ENCODE measurements at regions not wholly inside any gene's neighbourhood (a gene's known extent, or its start where the extent isn't known, plus 50 kb on each side); places are given as distances from the start of the nearest gene placed in this dataset.

DNA sequence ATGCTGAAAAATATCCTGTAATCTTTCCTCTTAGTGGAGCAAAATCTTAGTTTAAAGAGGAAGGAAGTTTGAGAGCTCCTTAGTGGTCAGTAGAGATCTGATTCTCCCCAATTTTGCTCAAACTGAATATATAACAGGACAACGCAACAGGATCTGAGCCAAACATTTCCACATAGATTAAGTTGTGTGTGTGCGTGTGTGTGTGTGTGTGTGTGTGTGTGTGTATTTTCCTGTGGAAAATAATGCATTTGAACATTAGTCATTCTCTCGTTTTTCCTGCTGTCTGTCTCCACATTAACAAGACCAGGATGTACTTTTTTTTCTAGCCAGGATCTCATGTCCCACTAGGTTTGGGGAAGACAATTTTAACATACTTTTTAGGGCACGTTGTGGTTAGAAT is 312.1 kb upstream of the CDH18 start:
- Histone ChIP-seq H3K4me2 (ENCODE audit: low read length) (no peak overlapping the region), H3K27me3 (ENCODE audit: insufficient read depth, low read length) (no peaks in the 10 kb centered on the region), H3K36me3 (ENCODE audit: insufficient read depth, low read length) (no peaks in the 10 kb centered on the region), H2AFZ (ENCODE audit: low read depth, low read length) (no peak overlapping the region), H3K4me1 (ENCODE audit: insufficient read depth, low read length) (no peaks in the 10 kb centered on the region), H3K9me3 (ENCODE audit: insufficient read depth, low read depth, low read length) (no peaks in the 10 kb centered on the region), H3K9ac (ENCODE audit: low read length) (no peak overlapping the region), H3K4me3 (ENCODE audit: insufficient read depth, low read depth, low read length) (no peak overlapping the region), H3K79me2 (ENCODE audit: insufficient read depth, low read length) (no peaks in the 10 kb centered on the region), H3K27ac (ENCODE audit: low read depth, low read length) (no peak overlapping the region), H4K20me1 (ENCODE audit: insufficient read depth, low read length) (no peaks in the 10 kb centered on the region)
- Mint-ChIP-seq H3K4me3 (ENCODE audit: unreplicated experiment) (no peak overlapping the region), H3K9me3 (ENCODE audit: unreplicated experiment) (no peaks in the 10 kb centered on the region), H3K36me3 (ENCODE audit: low read depth, unreplicated experiment) (no peaks in the 10 kb centered on the region), H3K27ac (ENCODE audit: unreplicated experiment) (no peak overlapping the region), H3K4me1 (ENCODE audit: low read depth, unreplicated experiment) (no peaks in the 10 kb centered on the region), H3K27me3 (ENCODE audit: low read depth, unreplicated experiment) (no peaks in the 10 kb centered on the region)
- DNase-seq (ENCODE audit: low read depth) (no peak), FAIRE-seq (no peak)
- TF ChIP-seq EZH2 (IDR thresholded peaks at IDR 0.05; ENCODE audit: insufficient read depth, low read length): no peak
- TF ChIP-seq, protein P1, sequence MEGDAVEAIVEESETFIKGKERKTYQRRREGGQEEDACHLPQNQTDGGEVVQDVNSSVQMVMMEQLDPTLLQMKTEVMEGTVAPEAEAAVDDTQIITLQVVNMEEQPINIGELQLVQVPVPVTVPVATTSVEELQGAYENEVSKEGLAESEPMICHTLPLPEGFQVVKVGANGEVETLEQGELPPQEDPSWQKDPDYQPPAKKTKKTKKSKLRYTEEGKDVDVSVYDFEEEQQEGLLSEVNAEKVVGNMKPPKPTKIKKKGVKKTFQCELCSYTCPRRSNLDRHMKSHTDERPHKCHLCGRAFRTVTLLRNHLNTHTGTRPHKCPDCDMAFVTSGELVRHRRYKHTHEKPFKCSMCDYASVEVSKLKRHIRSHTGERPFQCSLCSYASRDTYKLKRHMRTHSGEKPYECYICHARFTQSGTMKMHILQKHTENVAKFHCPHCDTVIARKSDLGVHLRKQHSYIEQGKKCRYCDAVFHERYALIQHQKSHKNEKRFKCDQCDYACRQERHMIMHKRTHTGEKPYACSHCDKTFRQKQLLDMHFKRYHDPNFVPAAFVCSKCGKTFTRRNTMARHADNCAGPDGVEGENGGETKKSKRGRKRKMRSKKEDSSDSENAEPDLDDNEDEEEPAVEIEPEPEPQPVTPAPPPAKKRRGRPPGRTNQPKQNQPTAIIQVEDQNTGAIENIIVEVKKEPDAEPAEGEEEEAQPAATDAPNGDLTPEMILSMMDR (IDR thresholded peaks at IDR 0.05; ENCODE audit: insufficient read depth, low read depth, low read length): no peak

GRCh38 chr5:20294696-20295095 is 306.7 kb upstream of the CDH18 start:
- no peak overlapping the region for H3K9ac ChIP-seq (ENCODE audit: low read length)
- no peaks in the 10 kb centered on the region for H3K79me2 ChIP-seq (ENCODE audit: insufficient read depth, low read length)
- H3K4me2 ChIP-seq (ENCODE audit: low read length): no peak overlapping the region
- H3K27me3 ChIP-seq (ENCODE audit: insufficient read depth, low read length): no peaks in the 10 kb centered on the region
- H3K27me3 Mint-ChIP-seq (ENCODE audit: low read depth, unreplicated experiment): no peaks in the 10 kb centered on the region
- DNase-seq (ENCODE audit: low read depth): no peak
- H3K4me3 Mint-ChIP-seq (ENCODE audit: unreplicated experiment): no peak overlapping the region
- H3K27ac Mint-ChIP-seq (ENCODE audit: unreplicated experiment): no peak overlapping the region
- no peaks in the 10 kb centered on the region for H3K9me3 ChIP-seq (ENCODE audit: insufficient read depth, low read depth, low read length)
- no peaks in the 10 kb centered on the region for H3K4me1 ChIP-seq (ENCODE audit: insufficient read depth, low read length)
- H3K27ac ChIP-seq (ENCODE audit: low read depth, low read length): no peak overlapping the region
- H2AFZ ChIP-seq (ENCODE audit: low read depth, low read length): no peak overlapping the region
- H3K4me3 ChIP-seq (ENCODE audit: insufficient read depth, low read depth, low read length): no peak overlapping the region
- H4K20me1 ChIP-seq (ENCODE audit: insufficient read depth, low read length): no peaks in the 10 kb centered on the region
- no peak for FAIRE-seq
- no peaks in the 10 kb centered on the region for H3K36me3 Mint-ChIP-seq (ENCODE audit: low read depth, unreplicated experiment)
- TF ChIP-seq, protein P1 (IDR thresholded peaks at IDR 0.05; ENCODE audit: insufficient read depth, low read depth, low read length): no peak
- no peak for TF ChIP-seq EZH2 (IDR thresholded peaks at IDR 0.05; ENCODE audit: insufficient read depth, low read length)
- no peaks in the 10 kb centered on the region for H3K36me3 ChIP-seq (ENCODE audit: insufficient read depth, low read length)
- H3K4me1 Mint-ChIP-seq (ENCODE audit: low read depth, unreplicated experiment): no peaks in the 10 kb centered on the region
- no peaks in the 10 kb centered on the region for H3K9me3 Mint-ChIP-seq (ENCODE audit: unreplicated experiment)

DNA sequence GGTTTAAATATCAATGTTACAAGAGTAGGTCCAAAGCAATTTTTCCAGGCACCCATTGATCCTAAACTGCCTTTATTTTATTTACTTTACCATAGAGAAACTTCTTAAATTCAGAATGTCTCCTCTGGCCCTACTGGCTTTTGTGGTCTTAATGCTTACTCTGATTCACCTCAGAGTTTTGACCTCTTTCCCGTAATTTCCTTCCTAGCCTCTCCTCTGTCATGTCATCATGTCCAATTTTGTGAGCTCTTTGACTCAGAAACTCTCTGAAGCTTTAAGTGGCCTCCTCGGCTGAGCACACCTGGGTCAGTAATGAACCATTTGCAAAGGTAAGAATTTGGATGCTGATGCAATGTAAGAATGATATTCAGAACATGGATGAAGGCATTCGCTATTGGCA is 303.8 kb upstream of the CDH18 start:
- H3K4me3 ChIP-seq (ENCODE audit: insufficient read depth, low read depth, low read length): no peak overlapping the region
- H3K36me3 Mint-ChIP-seq (ENCODE audit: low read depth, unreplicated experiment): no peaks in the 10 kb centered on the region
- H3K4me2 ChIP-seq (ENCODE audit: low read length): no peak overlapping the region
- no peak overlapping the region for H3K27ac ChIP-seq (ENCODE audit: low read depth, low read length)
- H3K9me3 ChIP-seq (ENCODE audit: insufficient read depth, low read depth, low read length): no peaks in the 10 kb centered on the region
- no peak for FAIRE-seq
- no peaks in the 10 kb centered on the region for H4K20me1 ChIP-seq (ENCODE audit: insufficient read depth, low read length)
- no peaks in the 10 kb centered on the region for H3K4me1 ChIP-seq (ENCODE audit: insufficient read depth, low read length)
- no peak overlapping the region for H3K4me3 Mint-ChIP-seq (ENCODE audit: unreplicated experiment)
- H3K79me2 ChIP-seq (ENCODE audit: insufficient read depth, low read length): no peaks in the 10 kb centered on the region
- no peaks in the 10 kb centered on the region for H3K9me3 Mint-ChIP-seq (ENCODE audit: unreplicated experiment)
- no peaks in the 10 kb centered on the region for H3K27me3 ChIP-seq (ENCODE audit: insufficient read depth, low read length)
- H3K27ac Mint-ChIP-seq (ENCODE audit: unreplicated experiment): no peak overlapping the region
- TF ChIP-seq, protein P1 (IDR thresholded peaks at IDR 0.05; ENCODE audit: insufficient read depth, low read depth, low read length): no peak
- TF ChIP-seq EZH2 (IDR thresholded peaks at IDR 0.05; ENCODE audit: insufficient read depth, low read length): no peak
- H3K27me3 Mint-ChIP-seq (ENCODE audit: low read depth, unreplicated experiment): no peaks in the 10 kb centered on the region
- DNase-seq (ENCODE audit: low read depth): no peak
- H3K9ac ChIP-seq (ENCODE audit: low read length): no peak overlapping the region
- no peaks in the 10 kb centered on the region for H3K36me3 ChIP-seq (ENCODE audit: insufficient read depth, low read length)
- no peaks in the 10 kb centered on the region for H3K4me1 Mint-ChIP-seq (ENCODE audit: low read depth, unreplicated experiment)
- no peak overlapping the region for H2AFZ ChIP-seq (ENCODE audit: low read depth, low read length)
